ENCODE measurements at regions not wholly inside any gene's neighbourhood (a gene's known extent, or its start where the extent isn't known, plus 50 kb on each side); places are given as distances from the start of the nearest gene placed in this dataset.

GRCh38 chr10:47101196-47101595, 190.0 kb downstream of the PTPN20 start:
- no peaks in the 10 kb centered on the region for H3K9me3 ChIP-seq (ENCODE audit: severe bottlenecking)
- TF ChIP-seq CTCF (IDR thresholded peaks at IDR 0.05; ENCODE audit: poor library complexity, severe bottlenecking), result no peak
- H3K4me3 ChIP-seq (ENCODE audit: severe bottlenecking), result no peak overlapping the region
- no peak for DNase-seq (ENCODE audit: low spot score)
- no peak for ATAC-seq (ENCODE audit: low read depth)
- no peak overlapping the region for H3K27ac ChIP-seq (ENCODE audit: poor library complexity, severe bottlenecking)
- H3K4me1 ChIP-seq (ENCODE audit: insufficient read depth, poor library complexity, severe bottlenecking), result no peaks in the 10 kb centered on the region
- H3K27me3 ChIP-seq (ENCODE audit: insufficient read depth, poor library complexity, severe bottlenecking), result no peaks in the 10 kb centered on the region
- no peaks in the 10 kb centered on the region for H3K36me3 ChIP-seq (ENCODE audit: low read depth)

- ATAC-seq (ENCODE audit: low read depth) (no peak), DNase-seq (ENCODE audit: low spot score) (no peak)
- no peak overlapping the region for H3K4me3 ChIP-seq (ENCODE audit: severe bottlenecking)
Measured at GRCh38 chr10:47101807-47102206, 190.6 kb downstream of the PTPN20 start.

GRCh38 chr10:47104151-47104605, 192.9 kb downstream of the PTPN20 start:
- no peaks in the 10 kb centered on the region for H3K9me3 ChIP-seq (ENCODE audit: severe bottlenecking)
- TF ChIP-seq CTCF (IDR thresholded peaks at IDR 0.05; ENCODE audit: poor library complexity, severe bottlenecking), result no peak
- H3K4me3 ChIP-seq (ENCODE audit: severe bottlenecking), result no peak overlapping the region
- no peak; the same call in 2 of the 3 replicates for ATAC-seq (ENCODE audit: low read depth)
- no peak for DNase-seq (ENCODE audit: low spot score)
- no peaks in the 10 kb centered on the region for H3K4me1 ChIP-seq (ENCODE audit: insufficient read depth, poor library complexity, severe bottlenecking)
- H3K27ac ChIP-seq (ENCODE audit: poor library complexity, severe bottlenecking), result no peak overlapping the region
- no peaks in the 10 kb centered on the region for H3K36me3 ChIP-seq (ENCODE audit: low read depth)
- H3K27me3 ChIP-seq (ENCODE audit: insufficient read depth, poor library complexity, severe bottlenecking), result no peaks in the 10 kb centered on the region

More at GRCh38 chr10:47101807-47102206, 190.6 kb downstream of the PTPN20 start:
- no peaks in the 10 kb centered on the region for H3K36me3 ChIP-seq (ENCODE audit: low read depth)
- no peak overlapping the region for H3K27ac ChIP-seq (ENCODE audit: poor library complexity, severe bottlenecking)
- H3K4me1 ChIP-seq (ENCODE audit: insufficient read depth, poor library complexity, severe bottlenecking), result no peaks in the 10 kb centered on the region
- no peaks in the 10 kb centered on the region for H3K27me3 ChIP-seq (ENCODE audit: insufficient read depth, poor library complexity, severe bottlenecking)
- no peaks in the 10 kb centered on the region for H3K9me3 ChIP-seq (ENCODE audit: severe bottlenecking)
- no peak for TF ChIP-seq CTCF (IDR thresholded peaks at IDR 0.05; ENCODE audit: poor library complexity, severe bottlenecking)

- Histone ChIP-seq H3K27ac (ENCODE audit: poor library complexity, severe bottlenecking) (no peak overlapping the region), H3K9me3 (ENCODE audit: severe bottlenecking) (no peaks in the 10 kb centered on the region), H3K4me3 (ENCODE audit: severe bottlenecking) (no peak overlapping the region), H3K4me1 (ENCODE audit: insufficient read depth, poor library complexity, severe bottlenecking) (no peaks in the 10 kb centered on the region), H3K36me3 (ENCODE audit: low read depth) (no peaks in the 10 kb centered on the region), H3K27me3 (ENCODE audit: insufficient read depth, poor library complexity, severe bottlenecking) (no peaks in the 10 kb centered on the region)
- TF ChIP-seq CTCF (IDR thresholded peaks at IDR 0.05; ENCODE audit: poor library complexity, severe bottlenecking), result no peak
- no peak for DNase-seq (ENCODE audit: low spot score)
- ATAC-seq (ENCODE audit: low read depth), result no peak
Measured at GRCh38 chr10:47104786-47105385, 193.7 kb downstream of the PTPN20 start.

GRCh38 chr10:47107007-47107747, 192.8 kb upstream of the GDF10 start:
- H3K4me3 ChIP-seq (ENCODE audit: severe bottlenecking), result no peak overlapping the region
- no peaks in the 10 kb centered on the region for H3K27me3 ChIP-seq (ENCODE audit: insufficient read depth, poor library complexity, severe bottlenecking)
- no peak for DNase-seq (ENCODE audit: low spot score)

More at GRCh38 chr10:47107007-47107747, 192.8 kb upstream of the GDF10 start:
- H3K9me3 ChIP-seq (ENCODE audit: severe bottlenecking), result no peaks in the 10 kb centered on the region
- H3K27ac ChIP-seq (ENCODE audit: poor library complexity, severe bottlenecking), result no peak overlapping the region
- no peak for TF ChIP-seq CTCF (IDR thresholded peaks at IDR 0.05; ENCODE audit: poor library complexity, severe bottlenecking)
- H3K4me1 ChIP-seq (ENCODE audit: insufficient read depth, poor library complexity, severe bottlenecking), result no peaks in the 10 kb centered on the region
- H3K36me3 ChIP-seq (ENCODE audit: low read depth), result no peaks in the 10 kb centered on the region
- ATAC-seq (ENCODE audit: low read depth), result no peak

Data from RWPE2 (cell line).